ENCODE measurements at regions not wholly inside any gene's neighbourhood (a gene's known extent, or its start where the extent isn't known, plus 50 kb on each side); places are given as distances from the start of the nearest gene placed in this dataset.

GRCh38 chr3:182629521-182629920 lies 163.8 kb upstream of the ATP11B start:
- peaks cover 0 to 2% (median 0%) of the 10 kb centered on the region in 3 donors for H3K27me3 ChIP-seq (ENCODE audit: control insufficient read depth in 3 of 3, insufficient read depth in 3 of 3, low read length in 2 of 3)
- no peak for TF ChIP-seq CTCF (IDR thresholded peaks at IDR 0.05; ENCODE audit: control extremely low read depth, extremely low read depth)
- peaks cover 0 to 5% (median 0%) of the 10 kb centered on the region in 5 donors for H3K4me1 ChIP-seq (ENCODE audit: control insufficient read depth in 5 of 5, insufficient read depth in 5 of 5, low read length in 5 of 5)
- H3K9me3 ChIP-seq (ENCODE audit: control insufficient read depth in 4 of 4, insufficient read depth in 3 of 4, low read length in 3 of 4) = peaks cover 0 to 1% (median 0%) of the 10 kb centered on the region in 4 donors
- DNase-seq = no peak
- H3K4me3 ChIP-seq = no peak overlapping the region
- 41 to 94% methylated on average over 1 of the region's 1 CpG for WGBS, 2 donors
- no peak for ATAC-seq (ENCODE audit: insufficient read depth, low FRiP score)
- H3K9ac ChIP-seq (ENCODE audit: insufficient read depth in 1 of 2, low read length in 2 of 2) = no peak overlapping the region
- no peaks in the 10 kb centered on the region for H3K36me3 ChIP-seq (ENCODE audit: control insufficient read depth in 4 of 4, insufficient read depth in 4 of 4, low read length in 4 of 4)
- no peak overlapping the region for H3K27ac ChIP-seq (ENCODE audit: low read depth in 1 of 2, low read length in 1 of 2)

- H3K9me3 ChIP-seq (ENCODE audit: control insufficient read depth in 4 of 4, insufficient read depth in 3 of 4, low read length in 3 of 4) = no peaks in the 10 kb centered on the region
- no peaks in the 10 kb centered on the region for H3K36me3 ChIP-seq (ENCODE audit: control insufficient read depth in 4 of 4, insufficient read depth in 4 of 4, low read length in 4 of 4)
- no peak for DNase-seq
- no peak for TF ChIP-seq CTCF (IDR thresholded peaks at IDR 0.05; ENCODE audit: control extremely low read depth, extremely low read depth)
- 62 to 78% methylated on average over 6 of the region's 6 CpGs for WGBS, 2 donors
- no peak overlapping the region for H3K9ac ChIP-seq (ENCODE audit: insufficient read depth in 1 of 2, low read length in 2 of 2)
- no peak overlapping the region for H3K4me3 ChIP-seq
- no peaks in the 10 kb centered on the region for H3K27me3 ChIP-seq (ENCODE audit: control insufficient read depth in 3 of 3, insufficient read depth in 3 of 3, low read length in 2 of 3)
- H3K27ac ChIP-seq (ENCODE audit: low read depth in 1 of 2, low read length in 1 of 2) = no peak overlapping the region
- ATAC-seq (ENCODE audit: insufficient read depth, low FRiP score) = no peak
- peaks cover 0 to 5% (median 0%) of the 10 kb centered on the region in 5 donors for H3K4me1 ChIP-seq (ENCODE audit: control insufficient read depth in 5 of 5, insufficient read depth in 5 of 5, low read length in 5 of 5)
These were observed 161.9 kb upstream of the ATP11B start for GRCh38 chr3:182631183-182632076.

DNA sequence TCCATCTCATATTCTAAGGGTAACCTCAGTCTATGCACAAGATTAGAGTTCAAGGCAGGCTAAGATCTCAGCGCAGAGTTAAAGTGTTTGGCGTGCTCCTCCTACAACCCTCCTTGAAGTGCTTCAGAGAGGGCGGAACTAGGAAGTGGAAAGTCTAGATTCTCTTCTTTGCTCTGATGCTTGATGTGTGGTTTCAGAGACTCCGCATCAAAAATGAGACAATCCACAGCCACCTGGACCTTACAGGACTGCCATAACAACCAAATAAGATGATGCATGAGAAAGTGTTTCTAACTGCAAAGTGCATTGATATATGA lies 161.3 kb upstream of the ATP11B start:
- Histone ChIP-seq H3K27ac (ENCODE audit: low read depth in 1 of 2, low read length in 1 of 2) (no peak overlapping the region), H3K9me3 (ENCODE audit: control insufficient read depth in 4 of 4, insufficient read depth in 3 of 4, low read length in 3 of 4) (peaks cover 0 to under 1% (median 0%) of the 10 kb centered on the region in 4 donors), H3K4me1 (ENCODE audit: control insufficient read depth in 5 of 5, insufficient read depth in 5 of 5, low read length in 5 of 5) (peaks cover 0 to 5% (median 0%) of the 10 kb centered on the region in 5 donors), H3K9ac (ENCODE audit: insufficient read depth in 1 of 2, low read length in 2 of 2) (no peak overlapping the region), H3K4me3 (no peak overlapping the region), H3K27me3 (ENCODE audit: control insufficient read depth in 3 of 3, insufficient read depth in 3 of 3, low read length in 2 of 3) (no peaks in the 10 kb centered on the region), H3K36me3 (ENCODE audit: control insufficient read depth in 4 of 4, insufficient read depth in 4 of 4, low read length in 4 of 4) (no peaks in the 10 kb centered on the region)
- 73 to 81% methylated on average over 4 of the region's 4 CpGs for WGBS, 2 donors
- DNase-seq (peak in 2 of 3 donors; percentile 18 to 64), ATAC-seq (ENCODE audit: insufficient read depth, low FRiP score) (peak; percentile 47)
- no peak for TF ChIP-seq CTCF (IDR thresholded peaks at IDR 0.05; ENCODE audit: control extremely low read depth, extremely low read depth)
